Mammary epithelial cell (primary cell): ENCODE measurements at regions not wholly inside any gene's neighbourhood (a gene's known extent, or its start where the extent isn't known, plus 50 kb on each side); places are given as distances from the start of the nearest gene placed in this dataset.

ENCODE experiments used
- EZH2 ChIP-seq: IDR thresholded peaks from 2 replicates; pipeline ENCODE4 v1.6.1; 2012; ENCODE audit warnings: low read length, inconsistent platforms, borderline replicate concordance
- TF ChIP-seq, protein P1 (sequence below), 2 donors: IDR thresholded peaks in 1 of 2; conservative IDR thresholded peaks in 1 of 2; 2 replicates each; pipeline ENCODE4 v1.5.1; 2011 to 2012; ENCODE audit warnings: inconsistent platforms in 2 of 2, low read length in 2 of 2, mild to moderate bottlenecking in 2 of 2, control low read depth in 1 of 2, low read depth in 1 of 2; ENCODE audit not compliant: insufficient read depth in 1 of 2; ENCODE audit errors: extremely low read depth in 1 of 2

DNA sequence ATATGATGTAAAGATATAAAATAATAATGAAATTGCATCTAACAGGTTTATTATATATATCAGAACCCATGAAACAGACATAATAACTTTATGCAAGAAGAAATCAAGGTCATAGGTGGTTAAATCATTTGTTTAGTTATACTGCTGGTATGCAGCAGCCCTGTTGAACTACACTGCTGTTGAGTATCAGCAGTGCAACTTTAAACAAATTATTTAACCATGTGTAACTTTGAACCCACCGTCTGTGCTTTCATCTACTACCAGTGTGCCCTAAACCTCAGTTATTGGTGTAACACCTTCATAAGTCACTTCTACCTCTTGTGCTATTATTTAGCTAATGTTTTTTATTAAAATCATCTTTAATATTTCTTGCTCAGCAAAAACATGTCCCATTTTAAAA, 262.3 kb upstream of the CRY1 start:
- TF ChIP-seq, protein P1, sequence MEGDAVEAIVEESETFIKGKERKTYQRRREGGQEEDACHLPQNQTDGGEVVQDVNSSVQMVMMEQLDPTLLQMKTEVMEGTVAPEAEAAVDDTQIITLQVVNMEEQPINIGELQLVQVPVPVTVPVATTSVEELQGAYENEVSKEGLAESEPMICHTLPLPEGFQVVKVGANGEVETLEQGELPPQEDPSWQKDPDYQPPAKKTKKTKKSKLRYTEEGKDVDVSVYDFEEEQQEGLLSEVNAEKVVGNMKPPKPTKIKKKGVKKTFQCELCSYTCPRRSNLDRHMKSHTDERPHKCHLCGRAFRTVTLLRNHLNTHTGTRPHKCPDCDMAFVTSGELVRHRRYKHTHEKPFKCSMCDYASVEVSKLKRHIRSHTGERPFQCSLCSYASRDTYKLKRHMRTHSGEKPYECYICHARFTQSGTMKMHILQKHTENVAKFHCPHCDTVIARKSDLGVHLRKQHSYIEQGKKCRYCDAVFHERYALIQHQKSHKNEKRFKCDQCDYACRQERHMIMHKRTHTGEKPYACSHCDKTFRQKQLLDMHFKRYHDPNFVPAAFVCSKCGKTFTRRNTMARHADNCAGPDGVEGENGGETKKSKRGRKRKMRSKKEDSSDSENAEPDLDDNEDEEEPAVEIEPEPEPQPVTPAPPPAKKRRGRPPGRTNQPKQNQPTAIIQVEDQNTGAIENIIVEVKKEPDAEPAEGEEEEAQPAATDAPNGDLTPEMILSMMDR (conservative IDR thresholded peaks at IDR 0.05 in 1 of 2, IDR thresholded peaks at IDR 0.05 in 1 of 2; ENCODE audit: extremely low read depth in 1 of 2, insufficient read depth in 1 of 2, low read depth in 1 of 2, low read length in 2 of 2) = no peak
- no peak for TF ChIP-seq EZH2
